ENCODE measurements at regions not wholly inside any gene's neighbourhood (a gene's known extent, or its start where the extent isn't known, plus 50 kb on each side); places are given as distances from the start of the nearest gene placed in this dataset.

DNA sequence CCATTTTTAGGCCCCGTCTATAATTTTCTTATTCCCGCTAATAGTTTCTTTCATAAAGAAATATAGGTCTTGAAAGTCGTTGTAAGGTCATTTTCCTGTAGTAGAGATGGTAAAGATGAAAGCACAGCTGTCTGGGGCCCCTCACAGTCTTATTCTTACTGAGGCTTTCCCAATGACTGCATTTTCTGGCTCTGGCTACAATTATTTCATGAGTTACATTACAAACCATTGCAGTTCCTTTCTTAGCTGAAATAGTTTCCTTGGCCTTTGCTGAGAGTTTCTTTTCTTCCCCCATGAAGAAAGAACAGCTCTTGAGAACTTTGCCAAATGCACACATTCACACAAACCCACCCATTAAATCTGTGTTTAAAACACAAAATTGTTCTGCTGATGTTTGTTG lies 113.0 kb downstream of the DYRK2 start:
- TF ChIP-seq, protein P1, sequence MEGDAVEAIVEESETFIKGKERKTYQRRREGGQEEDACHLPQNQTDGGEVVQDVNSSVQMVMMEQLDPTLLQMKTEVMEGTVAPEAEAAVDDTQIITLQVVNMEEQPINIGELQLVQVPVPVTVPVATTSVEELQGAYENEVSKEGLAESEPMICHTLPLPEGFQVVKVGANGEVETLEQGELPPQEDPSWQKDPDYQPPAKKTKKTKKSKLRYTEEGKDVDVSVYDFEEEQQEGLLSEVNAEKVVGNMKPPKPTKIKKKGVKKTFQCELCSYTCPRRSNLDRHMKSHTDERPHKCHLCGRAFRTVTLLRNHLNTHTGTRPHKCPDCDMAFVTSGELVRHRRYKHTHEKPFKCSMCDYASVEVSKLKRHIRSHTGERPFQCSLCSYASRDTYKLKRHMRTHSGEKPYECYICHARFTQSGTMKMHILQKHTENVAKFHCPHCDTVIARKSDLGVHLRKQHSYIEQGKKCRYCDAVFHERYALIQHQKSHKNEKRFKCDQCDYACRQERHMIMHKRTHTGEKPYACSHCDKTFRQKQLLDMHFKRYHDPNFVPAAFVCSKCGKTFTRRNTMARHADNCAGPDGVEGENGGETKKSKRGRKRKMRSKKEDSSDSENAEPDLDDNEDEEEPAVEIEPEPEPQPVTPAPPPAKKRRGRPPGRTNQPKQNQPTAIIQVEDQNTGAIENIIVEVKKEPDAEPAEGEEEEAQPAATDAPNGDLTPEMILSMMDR (IDR thresholded peaks at IDR 0.05): no peak
- TF ChIP-seq POLR2AphosphoS5 (IDR thresholded peaks at IDR 0.05): no peak
- TF ChIP-seq POLR2A (IDR thresholded peaks at IDR 0.05; ENCODE audit: low read depth): no peak
- no peak for TF ChIP-seq EP300 (IDR thresholded peaks at IDR 0.05)

Data from esophagus muscularis mucosa (tissue), 4 donors.